H1 (cell line): ENCODE measurements at regions not wholly inside any gene's neighbourhood (a gene's known extent, or its start where the extent isn't known, plus 50 kb on each side); places are given as distances from the start of the nearest gene placed in this dataset.
"Not testable (repeated sequence)": the region's sequence is repeated elsewhere in the genome, so short reads cannot be mapped to it uniquely, and the experiment has no call there.

Experiments
- GABPA ChIP-seq: IDR thresholded peaks from 2 replicates; pipeline ENCODE4 v1.6.1; 2011; ENCODE audit warnings: mild to moderate bottlenecking, low read length, moderate library complexity, borderline replicate concordance; ENCODE audit not compliant: insufficient read depth
- POLR2A ChIP-seq, 2 experiments: IDR thresholded peaks; 1 replicate in 1 of 2; 2 replicates in 1 of 2; pipeline ENCODE4 v1.6.1; 2011; ENCODE audit warnings: low read depth in 2 of 2, low read length in 2 of 2, mild to moderate bottlenecking in 2 of 2; ENCODE audit errors: control extremely low read depth in 1 of 2

- not testable (repeated sequence) for TF ChIP-seq POLR2A (IDR thresholded peaks at IDR 0.05; ENCODE audit: control extremely low read depth in 1 of 2, low read depth in 2 of 2, low read length in 2 of 2); GABPA
Observed at GRCh38 chr9:66774618-66775017, 125.9 kb upstream of the ZNF658 start.
